GM12878 (cell line): ENCODE measurements at regions not wholly inside any gene's neighbourhood (a gene's known extent, or its start where the extent isn't known, plus 50 kb on each side); places are given as distances from the start of the nearest gene placed in this dataset.

Experiments used
- ASH2L ChIP-seq: fragments of 300-600, 200-600 bp; sonication (generic); IDR thresholded peaks from 2 replicates; pipeline ENCODE4 v1.6.1; 2017; ENCODE audit warnings: low read depth, mild to moderate bottlenecking, borderline replicate concordance
- ATF3 ChIP-seq: IDR thresholded peaks from 2 replicates; pipeline ENCODE4 v1.6.1; 2011; ENCODE audit warnings: low read depth, mild to moderate bottlenecking, low read length, moderate library complexity, borderline replicate concordance; ENCODE audit errors: extremely low read depth
- BCL3 ChIP-seq: IDR thresholded peaks from 2 replicates; pipeline ENCODE4 v1.6.1; 2011; ENCODE audit warnings: borderline replicate concordance, low read depth, mild to moderate bottlenecking, moderate library complexity, low read length; ENCODE audit not compliant: insufficient read depth, poor library complexity, severe bottlenecking
- CBFB ChIP-seq: IDR thresholded peaks from 2 replicates; pipeline ENCODE4 v1.6.1; 2016; ENCODE audit warnings: antibody characterized with exemption, low read depth
- CBX5 ChIP-seq: sonication (generic); IDR thresholded peaks from 2 replicates; pipeline ENCODE4 v1.6.1; 2016; ENCODE audit warnings: low read depth, moderate library complexity, mild to moderate bottlenecking, inconsistent platforms
- E4F1 ChIP-seq: fragments of 450-650 bp; IDR thresholded peaks from 2 replicates; pipeline ENCODE4 v1.6.1; 2018; ENCODE audit warnings: borderline replicate concordance, mild to moderate bottlenecking; ENCODE audit not compliant: partially characterized antibody
- ELK1 ChIP-seq: IDR thresholded peaks from 2 replicates; pipeline ENCODE4 v1.6.1; 2012; ENCODE audit warnings: low read depth, low read length, improper control_type of control experiment
- FOXM1 ChIP-seq: IDR thresholded peaks from 2 replicates; pipeline ENCODE4 v1.6.1; 2012; ENCODE audit warnings: low read depth, mild to moderate bottlenecking, inconsistent platforms, low read length, moderate library complexity
- GATAD2B ChIP-seq: fragments of 450-650 bp; conservative IDR thresholded peaks from 2 replicates; pipeline ENCODE4 v1.6.1; 2017; ENCODE audit warnings: low read depth, mild to moderate bottlenecking, moderate library complexity
- KAT2A ChIP-seq: conservative IDR thresholded peaks from 2 replicates; pipeline ENCODE4 v1.6.1; 2011; ENCODE audit warnings: low read depth, low read length; ENCODE audit not compliant: control insufficient read depth
- MLLT1 ChIP-seq: fragments of 450-650 bp; IDR thresholded peaks from 2 replicates; pipeline ENCODE4 v1.6.1; 2016; ENCODE audit warnings: mild to moderate bottlenecking
- MTA2 ChIP-seq: fragments of 450-650 bp; IDR thresholded peaks from 2 replicates; pipeline ENCODE4 v1.6.1; 2016; ENCODE audit warnings: low read depth, mild to moderate bottlenecking, moderate library complexity
- MXI1 ChIP-seq: fragments of 150-350 bp; IDR thresholded peaks from 2 replicates; pipeline ENCODE4 v1.6.1; 2011; ENCODE audit warnings: low read depth, mild to moderate bottlenecking, inconsistent platforms, low read length, improper control_type of control experiment
- NBN ChIP-seq: fragments of 450-650 bp; IDR thresholded peaks from 2 replicates; pipeline ENCODE4 v1.6.1; 2016
- POLR2AphosphoS5 ChIP-seq: IDR thresholded peaks from 2 replicates; pipeline ENCODE4 v1.6.1; 2011; ENCODE audit warnings: mild to moderate bottlenecking, low read length, inconsistent platforms
- SMC3 ChIP-seq: IDR thresholded peaks from 2 replicates; pipeline ENCODE4 v1.6.1; 2011; ENCODE audit warnings: low read length, improper control_type of control experiment, borderline replicate concordance
- SP1 ChIP-seq: IDR thresholded peaks from one replicate; pipeline ENCODE4 v1.6.1; 2011; ENCODE audit warnings: low read depth, low read length
- SPI1 ChIP-seq: IDR thresholded peaks from 2 replicates; pipeline ENCODE4 v1.6.1; 2011; ENCODE audit warnings: low read depth, mild to moderate bottlenecking, low read length, moderate library complexity, borderline replicate concordance; ENCODE audit not compliant: insufficient read depth
- ZBTB11 ChIP-seq: fragments of 450-650 bp; formaldehyde crosslinking; IDR thresholded peaks from 2 replicates; pipeline ENCODE4 v1.5.0; 2022; ENCODE audit warnings: mild to moderate bottlenecking, missing genetic modification characterization
- ZNF24 ChIP-seq: fragments of 450-650 bp; IDR thresholded peaks from 2 replicates; pipeline ENCODE4 v1.6.1; 2017; ENCODE audit warnings: antibody characterized with exemption, mild to moderate bottlenecking
- ZSCAN29 ChIP-seq: fragments of 450-650 bp; IDR thresholded peaks from 2 replicates; pipeline ENCODE4 v1.6.1; 2017; ENCODE audit warnings: mild to moderate bottlenecking, moderate library complexity

- no peak for TF ChIP-seq E4F1
- no peak for TF ChIP-seq SMC3
- TF ChIP-seq GATAD2B = no peak
- no peak for TF ChIP-seq ZBTB11 (CRISPR knock-in tag)
- no peak for TF ChIP-seq ZNF24
- no peak for TF ChIP-seq KAT2A
- no peak for TF ChIP-seq MLLT1
- TF ChIP-seq NBN = 0 out of 2 replicates have a peak, but pooled peaks have one; percentile 11
- peak; percentile 7 for TF ChIP-seq BCL3
- TF ChIP-seq FOXM1 = 0 out of 2 replicates have a peak, but pooled peaks have one; percentile 32
- no peak for TF ChIP-seq CBFB
- TF ChIP-seq SP1 = no peak
- no peak for TF ChIP-seq CBX5
- TF ChIP-seq ATF3 = 0 out of 2 replicates have a peak, but pooled peaks have one; percentile 21
- no peak for TF ChIP-seq MXI1
- no peak for TF ChIP-seq ZSCAN29
- TF ChIP-seq ASH2L = no peak
- TF ChIP-seq POLR2AphosphoS5 = no peak
- no peak for TF ChIP-seq SPI1
- TF ChIP-seq MTA2 = no peak
- TF ChIP-seq ELK1 = no peak
These were observed 75.6 kb upstream of the LYZL2 start (continued) for GRCh38 chr10:30705101-30705624.
